GM12865 (cell line): ENCODE measurements at regions not wholly inside any gene's neighbourhood (a gene's known extent, or its start where the extent isn't known, plus 50 kb on each side); places are given as distances from the start of the nearest gene placed in this dataset.

Experiments used
- DNase-seq: peaks from one replicate; pipeline ENCODE4 v3.0.0; 2010; ENCODE audit warnings: low read depth
- H3K4me3 ChIP-seq: 2 replicates; pipeline ENCODE4 v1.5.1; 2011; ENCODE audit warnings: mild to moderate bottlenecking, low read depth, low read length, control low read depth
- TF ChIP-seq, protein P1 (sequence below): IDR thresholded peaks from 2 replicates; pipeline ENCODE4 v1.5.1; 2011; ENCODE audit warnings: low read length, control low read depth, low read depth, inconsistent platforms; ENCODE audit not compliant: insufficient read depth; ENCODE audit errors: missing control alignments

DNA sequence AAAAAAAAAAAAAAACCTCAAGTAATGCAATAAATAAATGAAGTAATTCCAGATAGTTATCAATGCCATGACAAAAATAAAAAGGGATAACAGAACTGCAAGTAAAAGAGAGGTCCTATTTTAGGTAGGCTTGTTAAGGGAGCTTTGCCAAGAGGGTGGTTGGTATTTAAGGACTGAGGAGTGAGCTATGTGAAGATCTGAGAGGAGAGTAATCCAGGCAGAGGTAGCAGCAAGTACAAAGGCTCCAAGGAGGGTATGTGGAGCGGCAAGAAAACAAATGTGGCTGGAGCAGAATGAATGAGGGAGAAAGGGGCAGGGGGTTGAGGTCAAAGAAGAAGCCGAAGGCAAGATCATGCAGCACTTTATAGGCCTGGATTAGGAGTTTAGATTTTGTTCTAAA lies 59.9 kb upstream of the CDC42BPA start:
- TF ChIP-seq, protein P1, sequence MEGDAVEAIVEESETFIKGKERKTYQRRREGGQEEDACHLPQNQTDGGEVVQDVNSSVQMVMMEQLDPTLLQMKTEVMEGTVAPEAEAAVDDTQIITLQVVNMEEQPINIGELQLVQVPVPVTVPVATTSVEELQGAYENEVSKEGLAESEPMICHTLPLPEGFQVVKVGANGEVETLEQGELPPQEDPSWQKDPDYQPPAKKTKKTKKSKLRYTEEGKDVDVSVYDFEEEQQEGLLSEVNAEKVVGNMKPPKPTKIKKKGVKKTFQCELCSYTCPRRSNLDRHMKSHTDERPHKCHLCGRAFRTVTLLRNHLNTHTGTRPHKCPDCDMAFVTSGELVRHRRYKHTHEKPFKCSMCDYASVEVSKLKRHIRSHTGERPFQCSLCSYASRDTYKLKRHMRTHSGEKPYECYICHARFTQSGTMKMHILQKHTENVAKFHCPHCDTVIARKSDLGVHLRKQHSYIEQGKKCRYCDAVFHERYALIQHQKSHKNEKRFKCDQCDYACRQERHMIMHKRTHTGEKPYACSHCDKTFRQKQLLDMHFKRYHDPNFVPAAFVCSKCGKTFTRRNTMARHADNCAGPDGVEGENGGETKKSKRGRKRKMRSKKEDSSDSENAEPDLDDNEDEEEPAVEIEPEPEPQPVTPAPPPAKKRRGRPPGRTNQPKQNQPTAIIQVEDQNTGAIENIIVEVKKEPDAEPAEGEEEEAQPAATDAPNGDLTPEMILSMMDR, result no peak
- no peak for DNase-seq
- no peak overlapping the region for H3K4me3 ChIP-seq

- DNase-seq, result no peak
- TF ChIP-seq, protein P1, result no peak
- no peak overlapping the region for H3K4me3 ChIP-seq
Measured at GRCh38 chr1:227374846-227375245, 56.6 kb upstream of the CDC42BPA start.

DNA sequence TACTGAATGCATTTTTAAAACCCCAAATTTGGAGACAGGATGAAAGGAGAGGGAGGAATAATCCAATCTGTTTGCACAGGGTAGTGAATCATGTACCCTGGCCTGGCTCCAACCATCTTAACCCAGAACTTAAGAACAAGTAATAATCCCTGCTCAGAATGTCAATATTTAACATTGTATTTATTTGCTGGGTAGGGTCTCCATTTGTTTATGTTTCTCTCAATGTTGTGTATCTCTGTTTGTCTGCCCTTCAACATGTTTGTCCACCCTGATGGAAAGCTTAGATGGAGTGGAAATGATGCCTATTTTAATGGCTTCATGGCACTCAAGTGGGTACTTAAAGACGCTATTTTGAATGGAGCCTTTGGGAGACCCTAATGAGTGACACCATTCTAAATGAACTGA lies 54.4 kb upstream of the CDC42BPA start:
- TF ChIP-seq, protein P1, result no peak
- no peak for DNase-seq
- no peak overlapping the region for H3K4me3 ChIP-seq

GRCh38 chr1:227370533-227371254 lies 52.4 kb upstream of the CDC42BPA start:
- no peak overlapping the region for H3K4me3 ChIP-seq
- DNase-seq, result no peak
- TF ChIP-seq, protein P1, result no peak

DNA sequence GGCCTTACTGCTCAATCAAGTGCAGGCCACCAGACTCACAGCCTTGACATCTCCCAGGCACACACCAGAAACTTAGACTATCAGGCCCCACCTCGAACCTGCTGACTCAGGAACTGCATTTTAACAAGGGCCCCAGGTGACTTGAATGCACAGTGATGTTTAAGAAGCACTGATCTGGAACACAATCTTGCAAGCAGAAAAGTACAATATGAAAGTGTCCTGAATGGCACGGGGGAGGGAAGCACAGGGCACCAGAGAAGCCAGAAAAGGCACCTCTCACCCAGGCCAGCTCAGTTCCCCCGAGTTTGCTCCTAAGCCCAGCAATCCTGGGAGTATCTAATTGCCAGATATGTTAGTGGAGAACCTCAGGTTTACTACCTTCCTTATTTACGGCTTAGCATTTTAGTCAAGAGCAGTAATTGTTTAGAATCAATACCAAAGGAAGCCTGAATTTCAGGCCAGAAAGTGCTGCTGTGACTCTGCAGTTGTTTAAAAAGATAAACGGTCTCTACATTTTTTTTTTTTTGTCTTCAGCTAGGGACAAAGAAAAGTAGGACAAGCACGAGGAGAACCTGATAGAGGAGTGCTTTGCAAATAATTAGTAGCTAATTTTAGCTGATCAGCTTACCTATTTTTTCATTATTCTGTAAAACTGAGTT lies 50.9 kb upstream of the CDC42BPA start:
- DNase-seq, result no peak
- TF ChIP-seq, protein P1, result no peak
- no peak overlapping the region for H3K4me3 ChIP-seq
